HepG2 (cell line): ENCODE measurements at regions not wholly inside any gene's neighbourhood (a gene's known extent, or its start where the extent isn't known, plus 50 kb on each side); places are given as distances from the start of the nearest gene placed in this dataset.

Source experiments
- ATAC-seq: fragments of 200-7000 bp; cut with Tn5 transposase; 3 replicates; pipeline ENCODE4 v1.9.1; 2020; ENCODE audit warnings: mild to moderate bottlenecking, moderate library complexity
- BruUV-seq: library from RNA; stranded (reverse); fragments of 400-500 nt; replicated peaks from 2 replicates; lab custom pipeline; 2021; lab: Mats Ljungman, UMichigan
- CTCF ChIA-PET: fragments of 300-600 bp; formaldehyde crosslinking; extraction: SDS; loops from one replicate; lab custom pipeline; 2021; ENCODE audit warnings: low total read pairs, inconsistent platforms, low intra/inter-chr PET ratio; lab: Yijun Ruan, JAX
- POLR2A ChIA-PET: fragments of 350-600 bp; sonication (Branson Sonifier 250); formaldehyde crosslinking; loops from one replicate; lab custom pipeline; 2020; ENCODE audit warnings: antibody characterized with exemption, inconsistent platforms; lab: Yijun Ruan, JAX
- DNase-seq: peaks from one replicate; pipeline ENCODE4 v3.0.0-alpha.2; 2015; ENCODE audit warnings: low spot score
- FAIRE-seq: peaks from 3 replicates; lab custom pipeline; 2011; peaks lifted over from hg19 to GRCh38; lab: Jason Lieb, UNC
- H2AFZ ChIP-seq: one replicate; pipeline ENCODE4 v1.6.1; 2011; ENCODE audit warnings: low read length, inconsistent platforms
- H3K27ac ChIP-seq: fragments of 300-600 bp; 3 replicates; pipeline ENCODE4 v1.8.0; 2011; ENCODE audit warnings: mixed run types, mild to moderate bottlenecking, mixed read lengths, low read length, inconsistent platforms; ENCODE audit not compliant: insufficient read depth; ENCODE audit errors: extremely low read length
- H3K27me3 ChIP-seq, 2 experiments: fragments of 200-600 bp in 1 of 2; 2 replicates in 1 of 2; 3 replicates in 1 of 2; pipeline versions ENCODE4 v1.6.0 to v1.8.0; 2011; ENCODE audit warnings: low read length in 2 of 2, mild to moderate bottlenecking in 2 of 2, moderate library complexity in 2 of 2, inconsistent platforms in 1 of 2; ENCODE audit not compliant: insufficient read depth in 2 of 2, control insufficient read depth in 1 of 2
- H3K36me3 ChIP-seq, 2 experiments: fragments of 200-600 bp in 1 of 2; replicated peaks in 1 of 2; 2 replicates in 1 of 2; 3 replicates in 1 of 2; pipeline versions ENCODE4 v1.5.1 to v1.8.0; 2011; ENCODE audit warnings: low read length in 2 of 2, inconsistent platforms in 1 of 2; ENCODE audit not compliant: insufficient read depth in 2 of 2, control insufficient read depth in 1 of 2
- H3K4me1 ChIP-seq: 2 replicates; pipeline ENCODE4 v1.5.1; 2012; ENCODE audit warnings: low read length, inconsistent platforms; ENCODE audit not compliant: insufficient read depth
- H3K4me2 ChIP-seq: 2 replicates; pipeline ENCODE4 v1.6.0; 2011; ENCODE audit warnings: low read depth, low read length, inconsistent platforms
- H3K4me3 ChIP-seq, 3 experiments: fragments of 200-600 bp in 1 of 3; sonication (generic), shearing (Covaris generic) in 1 of 3; replicated peaks in 1 of 3; 2 replicates each; pipeline ENCODE4 v1.5.1; 2011 to 2016; ENCODE audit warnings: low read length in 3 of 3, inconsistent platforms in 2 of 3, low read depth in 2 of 3, mild to moderate bottlenecking in 2 of 3, control low read depth in 1 of 3, mixed read lengths in 1 of 3; ENCODE audit not compliant: insufficient read depth in 1 of 3
- H3K79me2 ChIP-seq: one replicate; pipeline ENCODE4 v1.6.1; 2011; ENCODE audit warnings: low read length, inconsistent platforms; ENCODE audit not compliant: insufficient read depth
- H3K9ac ChIP-seq: 2 replicates; pipeline ENCODE4 v1.6.0; 2011; ENCODE audit warnings: mild to moderate bottlenecking, low read depth, low read length, inconsistent platforms; ENCODE audit not compliant: insufficient read depth
- H3K9me3 ChIP-seq: 2 replicates; pipeline ENCODE4 v1.5.1; 2012; ENCODE audit warnings: mild to moderate bottlenecking, low read length
- H4K20me1 ChIP-seq: 2 replicates; pipeline ENCODE4 v1.6.0; 2011; ENCODE audit warnings: inconsistent platforms, mild to moderate bottlenecking, low read length, moderate library complexity; ENCODE audit not compliant: insufficient read depth
- CEBPB ChIP-seq: IDR thresholded peaks from 2 replicates; pipeline ENCODE4 v1.6.1; 2011; ENCODE audit warnings: low read depth, low read length, improper control_type of control experiment, borderline replicate concordance
- RNF2 ChIP-seq: fragments of 450-650 bp; conservative IDR thresholded peaks from 2 replicates; pipeline ENCODE4 v1.6.1; 2016; ENCODE audit warnings: low read depth
- TAF15 ChIP-seq: fragments of 200-400 bp; formaldehyde crosslinking; IDR thresholded peaks from one replicate; pipeline ENCODE4 v1.6.1; 2018; ENCODE audit warnings: mild to moderate bottlenecking, low read depth, low read length; ENCODE audit not compliant: poor library complexity, severe bottlenecking
- ZNF564 ChIP-seq: sonication (generic); formaldehyde crosslinking; IDR thresholded peaks from 2 replicates; pipeline ENCODE4 v1.8.1; 2023; ENCODE audit warnings: mild to moderate bottlenecking, missing genetic modification reagents
- WGBS: methylation state at CpG from one replicate; pipeline ENCODE4 v1.1.6; 2017; ENCODE audit warnings: low lambda C conversion rate; 5-methylcytosine and 5-hydroxymethylcytosine counted together
- in situ Hi-C: cut with HindIII; loops from 2 replicates; pipeline ENCODE4 v1.10.0; 2017; ENCODE audit warnings: low pct_unique_long_range_greater_than_20kb; ENCODE audit not compliant: extremely low pct_ligation_motif_present
- intact Hi-C: fragments of 100-400 bp; cut with micrococcal nuclease; formaldehyde crosslinking; loops from one replicate; pipeline ENCODE4 v1.10.0; 2022; ENCODE audit not compliant: unreplicated experiment
- TF ChIP-seq, protein P1 (sequence below): sonication (generic); formaldehyde crosslinking; IDR thresholded peaks from 2 replicates; pipeline ENCODE4 v1.8.0; 2022; ENCODE audit warnings: mild to moderate bottlenecking, missing genetic modification reagents

DNA sequence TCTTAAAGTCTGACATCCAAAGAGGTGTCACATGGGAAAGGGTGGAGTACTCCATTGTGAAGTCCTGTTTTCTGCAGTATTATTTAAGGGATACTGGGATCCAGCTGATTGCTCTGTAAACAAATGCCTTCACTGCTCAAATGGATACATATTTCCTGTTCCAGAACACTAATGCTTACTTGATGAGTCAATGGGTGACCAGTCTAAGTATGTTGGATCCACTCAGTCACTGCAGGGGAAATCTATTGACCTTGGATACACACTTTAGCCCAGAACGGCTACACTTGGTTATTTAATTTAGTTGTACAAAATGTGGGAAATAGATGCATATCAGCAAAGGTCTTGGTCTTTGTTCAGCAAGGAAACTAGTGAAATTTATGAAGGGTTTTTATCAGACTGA lies 261.4 kb downstream of the MAP2K4 start:
- CTCF ChIA-PET = no interaction called here
- no peak overlapping the region for H2AFZ ChIP-seq
- DNase-seq = no peak
- 0% methylated on average over 1 of the region's 1 CpG for WGBS
- FAIRE-seq = no peak
- H3K4me2 ChIP-seq = no peak overlapping the region
- TF ChIP-seq, protein P1, sequence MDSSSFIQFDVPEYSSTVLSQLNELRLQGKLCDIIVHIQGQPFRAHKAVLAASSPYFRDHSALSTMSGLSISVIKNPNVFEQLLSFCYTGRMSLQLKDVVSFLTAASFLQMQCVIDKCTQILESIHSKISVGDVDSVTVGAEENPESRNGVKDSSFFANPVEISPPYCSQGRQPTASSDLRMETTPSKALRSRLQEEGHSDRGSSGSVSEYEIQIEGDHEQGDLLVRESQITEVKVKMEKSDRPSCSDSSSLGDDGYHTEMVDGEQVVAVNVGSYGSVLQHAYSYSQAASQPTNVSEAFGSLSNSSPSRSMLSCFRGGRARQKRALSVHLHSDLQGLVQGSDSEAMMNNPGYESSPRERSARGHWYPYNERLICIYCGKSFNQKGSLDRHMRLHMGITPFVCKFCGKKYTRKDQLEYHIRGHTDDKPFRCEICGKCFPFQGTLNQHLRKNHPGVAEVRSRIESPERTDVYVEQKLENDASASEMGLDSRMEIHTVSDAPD (CRISPR knock-in tag) = no peak
- TF ChIP-seq RNF2 (no peak), TAF15 (no peak)
- TF ChIP-seq, all 625 proteins: peak for 0
- POLR2A ChIA-PET = no interaction called here
- intact Hi-C loops = no loop called here
- no peaks in the 10 kb centered on the region for H3K9me3 ChIP-seq
- in situ Hi-C loops = no loop called here
- H3K9ac ChIP-seq = no peak overlapping the region
- H4K20me1 ChIP-seq = no peaks in the 10 kb centered on the region
- H3K79me2 ChIP-seq = no peaks in the 10 kb centered on the region
- no peak overlapping the region for H3K27ac ChIP-seq
- H3K27me3 ChIP-seq = no peaks in the 10 kb centered on the region
- no peaks in the 10 kb centered on the region for H3K4me1 ChIP-seq
- BruUV-seq = no TSS peak
- no peaks in the 10 kb centered on the region for H3K36me3 ChIP-seq
- no peak overlapping the region for H3K4me3 ChIP-seq
- no peak for ATAC-seq

DNA sequence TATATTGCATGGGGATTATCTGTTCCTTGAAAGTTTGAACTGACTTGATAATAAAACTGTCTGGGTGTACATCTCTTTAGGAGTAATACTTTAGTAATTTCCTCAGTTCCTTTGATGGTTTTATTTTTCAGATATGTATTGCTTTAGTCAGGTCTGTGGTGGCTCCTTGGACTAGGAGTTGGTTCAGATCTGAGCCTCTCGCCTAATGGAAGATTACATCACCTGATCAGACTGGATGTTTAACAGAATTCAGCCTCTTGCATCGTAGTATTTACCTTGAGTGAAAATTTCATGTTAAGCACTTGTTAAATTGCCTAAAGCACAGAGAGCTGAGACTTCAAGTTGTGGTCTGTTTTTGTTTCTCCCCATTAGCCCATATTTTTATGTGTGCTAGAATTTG lies 267.3 kb downstream of the MAP2K4 start:
- Histone ChIP-seq H3K4me2 (no peak overlapping the region), H3K27ac (no peak overlapping the region), H3K9me3 (no peaks in the 10 kb centered on the region), H3K79me2 (no peaks in the 10 kb centered on the region)
- in situ Hi-C loops = no loop called here
- POLR2A ChIA-PET = no interaction called here
- BruUV-seq = no TSS peak
- TF ChIP-seq CEBPB (peak; percentile 61; the same call in 1 of the 2 replicates), ZNF564 (CRISPR knock-in tag) (no peak)
- TF ChIP-seq, all 625 proteins: peak for 1
- no peak overlapping the region for H2AFZ ChIP-seq
- H3K36me3 ChIP-seq = no peaks in the 10 kb centered on the region
- CTCF ChIA-PET = no interaction called here
- 0% methylated on average over 2 of the region's 2 CpGs for WGBS
- H3K9ac ChIP-seq = no peak overlapping the region
- no peaks in the 10 kb centered on the region for H3K27me3 ChIP-seq
- no peak for ATAC-seq
- FAIRE-seq = no peak
- no peak overlapping the region for H3K4me3 ChIP-seq
- no peaks in the 10 kb centered on the region for H4K20me1 ChIP-seq
- DNase-seq = no peak
- H3K4me1 ChIP-seq = no peaks in the 10 kb centered on the region
- intact Hi-C loops = no loop called here
